GM21717 (cell line): ENCODE measurements at regions not wholly inside any gene's neighbourhood (a gene's known extent, or its start where the extent isn't known, plus 50 kb on each side); places are given as distances from the start of the nearest gene placed in this dataset.
"Not testable (repeated sequence)": the region's sequence is repeated elsewhere in the genome, so short reads cannot be mapped to it uniquely, and the experiment has no call there.

Source experiments
- ATAC-seq: cut with Tn5 transposase; IDR thresholded peaks from one replicate; pipeline ENCODE4 v1.9.1; 2021; ENCODE audit warnings: mild to moderate bottlenecking, moderate library complexity; ENCODE audit not compliant: unreplicated experiment

DNA sequence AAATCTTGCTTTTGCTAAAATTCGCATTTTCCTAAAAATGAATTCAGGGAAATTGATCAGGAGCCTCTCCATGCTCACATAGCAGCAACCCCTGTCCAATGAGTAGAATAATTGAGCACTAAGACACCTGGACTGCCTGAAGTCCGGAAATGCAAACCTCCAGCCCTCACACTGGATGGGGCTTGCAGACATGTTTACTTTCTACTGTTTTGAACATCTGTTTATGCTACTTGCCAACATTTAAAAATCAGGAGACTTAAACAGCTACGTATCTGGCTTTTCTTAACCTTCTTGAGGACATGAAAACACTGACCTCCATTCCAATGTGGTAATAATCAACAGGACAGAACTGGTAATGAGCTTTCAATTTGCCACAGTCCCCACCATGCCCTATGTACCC is 184.4 kb downstream of the SHOX2 start:
- no peak for ATAC-seq

DNA sequence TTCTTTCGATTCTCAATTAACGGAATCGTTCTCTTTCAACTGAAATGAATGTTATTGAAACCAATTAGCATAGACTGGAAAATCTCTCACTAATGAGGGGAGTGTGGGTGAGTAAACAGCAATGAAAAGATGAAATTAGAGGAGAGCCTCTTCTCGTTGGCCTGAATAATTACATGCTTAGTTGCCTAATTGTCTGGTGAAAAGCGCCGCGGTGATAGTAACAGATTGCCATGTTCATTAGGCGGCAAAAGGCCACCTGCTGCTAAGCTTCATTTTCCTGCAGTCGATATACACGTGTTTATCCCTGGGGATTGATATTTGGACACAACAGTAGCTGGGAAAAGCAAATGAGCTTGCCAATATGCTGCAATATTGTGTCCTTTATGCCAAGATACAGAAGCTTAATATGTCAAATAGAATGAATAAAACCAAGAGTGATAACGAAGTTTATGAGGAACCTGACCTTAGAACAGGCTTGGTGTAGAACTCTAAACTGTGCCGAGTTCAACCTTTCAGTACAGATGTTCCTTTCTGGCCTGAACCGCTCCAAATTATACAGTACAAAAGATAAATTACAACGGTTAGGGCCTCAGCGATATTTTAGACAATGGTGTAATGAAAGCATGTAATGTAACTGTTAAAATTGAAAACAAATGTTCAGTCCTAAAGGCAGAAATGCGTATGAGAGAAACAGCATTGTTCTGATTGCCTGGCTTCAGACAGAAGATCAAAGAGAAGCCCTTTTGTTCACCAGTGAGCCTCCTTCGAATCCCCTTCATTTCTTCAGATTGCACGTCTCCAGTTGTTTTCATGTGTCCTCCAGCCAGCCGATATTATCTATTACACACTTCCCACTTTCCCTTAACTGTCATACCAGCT is 185.2 kb downstream of the SHOX2 start:
- no peak for ATAC-seq

DNA sequence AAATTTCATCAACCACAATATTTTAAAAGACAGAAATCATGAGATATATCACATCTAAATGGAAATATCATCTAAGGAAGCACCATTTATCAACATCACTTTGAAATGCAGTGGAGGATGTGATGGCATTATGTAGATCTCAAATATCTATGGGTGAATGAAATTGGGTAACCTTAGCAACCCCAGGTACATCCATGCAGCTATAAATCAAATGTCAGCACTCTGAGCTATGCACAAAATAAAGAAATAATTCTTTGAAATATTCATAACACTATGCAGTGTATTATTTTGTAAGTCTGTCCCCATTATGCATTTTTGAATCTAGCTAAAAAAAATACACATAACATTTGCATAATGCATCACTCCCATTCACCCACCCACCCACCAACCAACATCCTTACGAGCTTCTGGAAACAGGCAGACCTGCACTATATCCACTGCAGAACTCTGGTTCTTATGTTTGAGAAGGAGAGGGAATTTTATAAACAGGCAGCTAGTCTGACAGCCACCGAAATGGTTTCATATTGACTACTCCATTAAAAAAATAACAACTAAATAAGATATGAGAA is 186.8 kb downstream of the SHOX2 start:
- no peak for ATAC-seq

DNA sequence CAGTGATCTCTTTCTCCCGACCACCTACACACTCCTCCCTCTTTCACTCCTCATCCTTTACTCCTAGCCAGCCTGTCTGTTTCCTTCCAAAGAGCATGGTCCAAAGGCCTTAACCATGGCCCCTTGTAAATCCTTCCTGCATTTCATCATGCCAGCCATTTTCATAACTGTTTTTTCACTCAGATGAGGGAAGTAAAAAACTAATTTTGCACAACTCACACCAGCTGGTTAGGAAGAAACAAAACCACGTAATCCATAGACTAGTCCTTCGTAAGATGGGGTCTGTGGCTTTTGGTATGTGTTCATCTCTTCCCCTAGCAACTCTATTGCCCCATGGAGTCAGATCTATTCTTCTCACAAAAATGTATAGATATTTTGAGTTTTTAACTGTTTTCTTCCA is 187.8 kb downstream of the SHOX2 start:
- ATAC-seq, result no peak

DNA sequence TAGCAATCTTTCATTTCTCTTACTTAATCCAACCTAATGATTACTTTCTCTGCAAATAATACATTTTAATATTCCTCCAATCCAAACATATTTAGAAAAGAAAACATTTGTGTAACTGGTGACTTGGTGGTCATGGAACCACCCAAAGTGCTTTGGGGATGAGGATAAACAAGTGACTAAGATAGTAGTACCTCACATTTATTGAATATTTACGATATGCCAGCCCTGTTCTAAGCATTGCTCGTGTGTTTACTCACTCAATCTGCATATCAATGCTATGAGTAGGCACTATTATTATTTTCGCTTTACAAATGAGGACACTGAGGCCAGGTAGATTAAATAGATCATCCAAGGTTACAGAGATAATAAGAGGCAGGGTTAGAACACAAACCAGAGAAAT is 189.5 kb downstream of the SHOX2 start:
- ATAC-seq, result no peak

DNA sequence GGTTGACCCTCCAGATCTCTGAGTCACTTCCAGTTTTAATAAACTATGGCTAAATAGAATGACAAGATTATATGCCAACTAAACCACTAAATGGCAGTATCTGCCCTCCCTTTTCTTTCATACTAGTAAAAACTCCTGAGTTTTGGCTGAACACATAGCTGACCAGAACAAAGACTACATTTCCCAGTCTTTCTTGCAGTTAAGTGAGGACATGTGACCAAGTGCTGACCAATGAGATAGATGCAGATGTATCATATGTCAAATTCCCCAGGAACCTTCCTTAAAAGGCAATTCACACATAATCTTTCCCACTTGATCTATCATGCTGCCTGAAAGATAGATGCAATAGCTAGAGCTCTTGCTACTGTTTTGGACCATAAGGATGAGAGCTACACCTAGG is 191.3 kb downstream of the SHOX2 start:
- no peak for ATAC-seq

DNA sequence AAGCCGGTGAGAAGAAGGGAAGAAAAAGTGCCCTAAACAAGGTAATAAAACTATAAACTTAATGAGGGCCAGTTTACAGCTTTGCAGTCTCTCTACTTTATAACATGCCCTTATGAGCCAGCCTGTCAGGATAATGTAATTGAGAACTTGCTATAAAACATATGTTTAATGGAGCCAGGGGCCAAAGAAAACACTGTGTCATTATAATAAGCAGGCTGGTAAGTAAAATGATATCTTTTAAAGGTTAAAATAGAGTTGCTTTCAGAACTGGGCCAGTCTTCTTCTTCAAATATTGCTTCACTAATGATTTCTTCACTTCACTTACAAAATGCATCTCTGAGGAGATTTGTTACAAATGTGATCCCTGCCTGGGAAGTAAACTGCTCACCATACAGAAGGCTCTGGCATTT is 192.5 kb downstream of the SHOX2 start:
- ATAC-seq, result no peak

DNA sequence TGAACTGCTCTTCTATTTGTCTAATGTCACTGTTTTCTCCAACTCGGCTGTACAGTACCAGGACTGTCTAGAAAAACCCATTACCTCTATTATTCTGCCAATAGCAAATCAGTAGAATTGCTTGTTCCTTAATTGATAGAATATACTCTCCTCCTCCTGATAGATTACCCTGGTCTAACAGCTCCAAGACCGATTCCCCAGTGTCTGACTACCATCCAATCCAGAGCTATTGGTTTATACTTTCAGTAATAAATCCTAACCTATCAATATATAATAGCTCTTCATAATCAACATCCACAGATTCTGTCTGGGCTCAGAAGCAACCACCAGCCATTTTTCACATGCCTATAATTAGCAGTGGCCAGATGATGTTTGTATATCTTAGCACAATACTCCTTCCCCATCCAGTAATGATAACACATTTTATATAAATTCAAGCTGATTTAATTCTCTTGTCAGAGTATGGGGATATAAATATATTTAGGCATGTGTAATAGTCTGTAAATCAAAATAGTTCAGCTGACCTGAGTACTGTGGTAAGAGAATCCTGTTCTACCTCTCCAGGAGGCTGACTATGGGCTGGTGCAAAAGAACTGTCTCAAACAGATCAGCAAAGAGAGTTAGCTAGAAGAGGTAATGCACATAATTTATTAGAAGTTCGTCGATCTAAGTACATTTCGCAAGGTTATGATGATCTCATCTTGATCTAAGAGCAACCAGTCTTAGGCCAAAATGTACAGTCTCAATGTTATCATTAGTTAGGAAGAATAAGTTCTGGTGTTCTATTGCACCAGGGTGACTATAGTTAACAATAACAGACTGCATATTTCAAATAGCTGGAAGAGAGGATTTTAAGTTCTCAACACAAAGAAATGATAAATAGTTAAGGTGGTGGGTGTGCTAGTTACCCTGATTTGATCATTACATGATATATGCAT is 193.4 kb downstream of the SHOX2 start:
- ATAC-seq, result no peak

DNA sequence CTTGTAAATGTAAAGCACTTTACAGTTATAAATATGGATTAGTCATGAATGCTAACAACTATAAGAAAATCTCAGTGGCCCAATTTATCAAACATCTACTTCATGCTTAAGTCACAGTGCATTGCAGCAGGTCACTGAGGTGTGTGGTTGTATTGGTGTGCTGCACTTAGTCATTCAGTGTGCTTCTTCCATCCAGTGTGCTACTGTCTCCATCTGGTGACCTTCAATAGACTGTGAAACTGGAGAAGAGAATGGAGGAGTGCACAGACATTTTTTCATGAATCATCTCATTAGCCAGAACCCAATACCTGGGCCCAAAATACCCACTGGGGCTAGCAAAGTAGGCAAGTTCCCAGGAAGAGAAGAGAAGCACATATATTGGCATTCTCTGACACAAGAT is 199.6 kb downstream of the SHOX2 start:
- no peak for ATAC-seq

DNA sequence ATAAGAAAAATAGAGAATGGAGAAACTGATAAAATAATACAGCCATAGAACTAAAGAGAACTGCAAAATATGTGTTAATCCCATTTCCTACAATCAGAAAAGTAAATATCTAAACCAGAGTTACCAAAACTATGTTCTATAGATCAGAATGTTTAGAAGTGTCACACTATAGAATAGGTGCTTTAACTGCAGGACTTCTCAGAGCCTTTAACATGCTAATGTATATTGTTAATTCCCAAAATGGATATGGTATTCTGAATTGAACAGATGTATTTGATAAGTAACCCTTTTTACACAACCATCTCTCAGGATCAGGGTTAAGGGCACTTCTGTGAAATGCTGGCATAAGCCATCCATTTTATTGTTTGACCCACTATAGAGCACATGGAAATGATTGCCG is 200.3 kb downstream of the SHOX2 start:
- no peak for ATAC-seq

DNA sequence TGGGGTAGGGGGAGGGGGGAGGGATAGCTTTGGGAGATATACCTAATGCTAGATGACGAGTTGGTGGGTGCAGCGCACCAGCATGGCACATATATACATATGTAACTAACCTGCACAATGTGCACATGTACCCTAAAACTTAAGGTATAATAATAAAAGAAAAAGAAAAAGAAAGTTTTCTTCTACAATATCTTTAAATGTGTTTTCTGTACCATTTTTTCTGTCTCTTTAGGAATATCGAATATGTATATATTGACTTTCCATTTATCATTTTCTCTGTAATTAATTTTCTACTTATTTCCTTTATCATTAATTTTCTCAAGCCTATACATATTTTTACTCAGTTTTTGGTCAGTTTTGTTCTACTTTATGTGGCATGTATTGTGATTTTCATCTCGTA is 203.5 kb downstream of the SHOX2 start:
- not testable (repeated sequence) for ATAC-seq

DNA sequence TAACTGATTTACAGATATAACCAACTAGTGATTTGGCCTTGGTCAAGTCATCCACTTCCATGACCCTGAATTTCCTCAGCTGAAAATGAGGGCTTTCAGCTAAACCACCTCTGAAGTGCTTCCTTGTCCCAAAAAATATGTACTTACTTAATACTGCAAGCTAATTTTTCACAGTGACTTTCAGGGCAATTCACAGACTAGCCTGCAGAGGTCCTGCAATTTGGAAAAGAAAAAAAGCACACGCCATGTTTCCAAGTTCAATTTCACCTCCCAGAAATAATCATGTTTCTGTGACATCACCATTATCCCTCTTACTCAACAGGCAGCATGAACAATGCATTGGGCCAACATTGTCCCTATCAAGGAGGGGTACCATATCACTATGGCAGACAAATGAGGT is 218.2 kb downstream of the SHOX2 start:
- ATAC-seq, result no peak

DNA sequence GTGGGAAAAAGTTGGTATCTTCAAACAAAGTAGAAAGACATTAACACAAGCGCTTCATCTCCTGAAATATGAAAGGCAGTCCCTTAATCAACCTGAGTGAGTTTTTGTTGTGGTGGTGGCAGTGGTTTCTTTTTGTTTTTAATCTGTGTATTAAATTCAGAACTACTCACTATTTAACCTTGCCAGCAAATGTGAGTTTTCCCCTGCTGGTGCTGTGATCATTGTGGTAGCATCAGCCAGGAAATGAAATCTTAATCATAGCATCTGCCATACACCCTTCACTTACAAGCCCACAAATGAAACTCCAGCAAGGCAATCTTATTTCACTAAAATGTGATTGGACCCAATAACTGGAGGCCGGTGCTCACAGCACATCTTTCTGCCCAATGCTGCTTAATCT is 229.7 kb downstream of the SHOX2 start:
- no peak for ATAC-seq

DNA sequence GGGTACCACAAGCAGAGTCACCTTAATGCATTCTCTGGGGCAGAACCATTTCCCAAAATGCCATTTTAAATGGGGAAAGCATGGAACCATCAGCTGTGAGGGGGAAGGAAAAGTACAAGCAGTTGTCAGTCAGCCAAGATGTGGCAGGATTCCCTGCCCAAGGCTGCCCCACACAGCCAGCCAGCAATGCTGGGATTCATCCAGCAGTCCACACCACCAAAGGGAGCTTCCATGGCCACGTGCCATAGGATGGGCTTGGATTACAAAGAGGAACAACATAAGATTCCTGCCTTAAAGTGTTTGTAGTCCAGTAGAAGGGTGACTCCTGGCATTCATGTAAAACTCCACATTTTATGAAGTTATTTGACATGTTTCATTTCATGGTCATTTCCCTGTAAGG is 233.3 kb downstream of the SHOX2 start:
- ATAC-seq, result no peak

DNA sequence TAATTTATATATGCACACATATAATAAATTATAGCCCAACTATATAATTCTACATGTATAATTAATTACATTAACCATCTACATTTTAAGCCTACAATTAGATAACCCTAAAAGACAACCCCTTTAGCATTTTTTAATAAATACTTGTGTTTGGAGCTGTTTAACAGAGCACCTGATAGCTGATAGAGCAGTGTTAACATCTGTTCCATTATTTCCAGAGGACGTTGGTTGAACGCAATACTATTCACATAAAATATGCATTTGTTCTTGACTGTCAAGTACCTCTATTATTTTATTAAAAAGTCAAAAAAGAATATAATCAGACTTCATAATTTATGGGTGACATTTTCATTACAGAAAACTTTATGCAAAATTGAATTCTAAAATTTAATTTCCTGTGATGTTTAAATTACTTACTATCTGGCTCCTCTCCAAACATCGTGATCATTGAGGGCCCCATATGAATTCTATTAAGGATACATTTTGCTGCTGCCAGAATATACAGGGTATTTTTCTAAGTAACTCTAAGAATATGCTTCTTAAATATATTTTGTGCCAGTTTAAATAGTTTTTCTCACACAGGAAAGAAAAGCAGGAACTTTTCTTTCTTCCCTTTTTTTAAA is 234.3 kb downstream of the SHOX2 start:
- ATAC-seq, result no peak

DNA sequence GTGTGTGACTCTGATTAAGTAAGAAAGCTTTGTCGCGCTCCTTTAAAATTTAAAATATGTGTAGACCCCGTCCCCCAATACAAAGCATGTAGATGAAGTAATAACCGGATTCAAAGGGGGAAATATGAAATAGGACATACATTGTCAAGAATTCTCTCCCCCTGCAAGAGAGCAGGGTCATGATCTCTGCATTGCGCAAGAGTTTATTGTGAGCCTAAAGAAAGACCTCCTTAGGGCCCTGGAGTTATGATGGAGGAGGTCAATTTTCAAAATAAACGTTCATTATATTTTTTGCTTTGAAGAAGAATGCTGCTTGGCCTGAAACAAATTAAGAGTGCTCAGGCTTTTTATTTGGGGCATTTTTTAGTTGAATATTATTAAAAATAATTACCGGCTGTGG is 235.0 kb downstream of the SHOX2 start:
- no peak for ATAC-seq

DNA sequence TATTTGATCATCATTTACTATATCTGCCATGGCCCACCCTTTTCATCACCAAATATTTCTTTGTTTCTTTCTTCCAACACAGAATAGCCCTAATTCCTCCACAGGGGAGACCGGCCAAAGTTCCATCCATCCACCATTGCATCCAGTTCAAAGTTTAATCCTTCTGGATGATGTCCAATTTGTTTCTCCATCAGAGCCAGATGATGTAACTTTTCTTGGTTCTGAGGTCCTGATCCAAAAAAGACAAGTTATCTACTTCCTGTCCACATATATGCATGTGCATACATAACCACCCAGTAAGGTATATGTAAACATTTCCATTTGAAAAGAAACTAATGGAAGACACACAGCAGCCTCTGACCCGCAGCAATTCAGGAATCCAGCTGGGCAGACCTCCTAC is 237.3 kb downstream of the SHOX2 start:
- no peak for ATAC-seq

DNA sequence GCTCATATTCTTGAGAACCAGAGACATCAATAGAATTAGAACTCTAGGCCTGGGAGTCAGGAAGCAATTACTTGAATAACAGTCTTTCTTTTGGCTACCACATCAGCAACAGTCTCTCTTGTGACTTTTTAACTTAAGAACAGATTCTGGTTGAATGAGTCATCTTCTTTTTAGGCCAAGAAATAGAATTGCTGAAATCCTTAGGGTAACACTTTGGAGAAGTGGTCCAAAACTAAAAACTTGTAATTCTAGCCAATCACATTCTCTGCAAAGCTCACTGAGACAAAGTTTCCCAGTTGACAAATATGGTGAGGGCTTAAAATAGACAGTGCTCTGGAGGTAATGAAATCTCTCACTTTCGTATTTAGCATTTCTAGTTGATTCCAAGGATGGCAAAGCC is 238.0 kb downstream of the SHOX2 start:
- ATAC-seq, result no peak

DNA sequence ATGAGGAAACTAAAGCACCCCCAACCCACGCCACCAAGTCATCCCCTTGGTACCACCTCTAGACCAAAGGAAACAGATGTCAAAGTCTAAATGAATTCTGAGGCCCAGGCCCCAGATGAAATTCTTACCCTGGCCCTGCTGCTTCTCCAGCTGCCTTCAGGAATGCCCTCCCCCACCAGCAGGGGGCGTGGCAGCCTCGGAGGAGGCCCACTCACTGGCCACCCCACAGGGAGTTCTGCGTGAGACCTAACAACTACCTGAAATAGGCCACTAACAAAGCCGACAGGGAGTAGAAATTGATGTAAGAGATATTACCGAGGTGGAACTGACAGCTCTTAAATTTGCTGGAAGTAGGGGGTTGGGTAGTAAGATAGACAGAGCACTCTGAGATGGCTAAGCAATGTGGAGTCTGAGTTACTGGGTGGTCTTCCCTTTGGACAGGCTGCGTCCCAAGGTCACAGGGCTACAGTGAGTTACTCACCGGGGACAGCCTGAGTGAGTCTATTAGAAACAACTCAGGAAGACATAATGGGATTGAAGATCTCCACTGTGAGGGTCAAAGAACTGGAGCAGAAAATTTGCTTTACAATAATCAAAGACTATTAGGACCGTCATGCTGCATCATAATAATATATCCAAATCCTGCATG is 240.7 kb downstream of the SHOX2 start:
- ATAC-seq, result peak; percentile 97

DNA sequence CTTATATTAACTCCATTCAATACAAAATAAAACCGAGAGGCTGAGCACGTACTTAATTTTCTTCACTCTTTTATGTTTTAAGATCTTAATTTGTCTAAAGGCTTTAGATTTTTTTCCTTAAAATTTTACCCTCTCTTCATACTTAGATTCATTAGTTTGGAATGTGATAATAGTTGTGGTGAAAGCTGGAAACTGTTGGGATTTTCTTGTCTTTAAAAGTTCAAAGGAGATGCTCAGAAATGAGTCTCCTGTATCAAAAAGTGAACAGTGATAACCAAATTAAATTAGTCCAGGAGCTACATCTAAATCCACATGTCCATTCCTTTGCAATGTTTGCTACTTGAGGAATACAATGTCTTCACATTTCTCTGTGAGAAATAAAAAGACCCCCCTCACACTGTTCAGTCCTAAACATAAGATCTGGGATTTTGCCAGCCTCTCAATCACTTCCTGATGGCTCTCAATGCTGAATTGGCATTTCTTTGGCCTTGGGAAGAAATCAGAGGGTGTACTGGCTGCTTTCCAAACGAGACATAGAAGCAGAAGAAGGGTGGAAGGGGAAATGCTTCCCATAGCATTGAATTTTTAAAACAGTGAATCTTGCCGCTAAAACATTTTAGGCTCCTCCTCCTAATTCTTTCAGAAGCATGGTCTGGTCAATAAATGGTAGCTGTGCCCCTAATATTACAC is 245.0 kb downstream of the SHOX2 start:
- no peak for ATAC-seq
